NT2/D1 (cell line): ENCODE measurements at regions not wholly inside any gene's neighbourhood (a gene's known extent, or its start where the extent isn't known, plus 50 kb on each side); places are given as distances from the start of the nearest gene placed in this dataset.

Experiments
- DNase-seq: peaks from one replicate; pipeline ENCODE4 v3.0.0-alpha.2; 2011; ENCODE audit warnings: low read depth, low spot score
- H3K27me3 ChIP-seq: 2 replicates; pipeline ENCODE4 v1.6.0; 2011; ENCODE audit warnings: mild to moderate bottlenecking; ENCODE audit not compliant: insufficient read length, insufficient read depth
- H3K36me3 ChIP-seq: 2 replicates; pipeline ENCODE4 v1.6.1; 2011; ENCODE audit warnings: mild to moderate bottlenecking, low read length, mixed read lengths; ENCODE audit not compliant: insufficient read depth, insufficient read length
- H3K4me1 ChIP-seq: 2 replicates; pipeline ENCODE4 v1.5.1; 2011; ENCODE audit not compliant: insufficient read depth, insufficient read length
- H3K4me3 ChIP-seq: 2 replicates; pipeline ENCODE4 v1.5.1; 2011; ENCODE audit warnings: low read depth; ENCODE audit not compliant: insufficient read length
- H3K9ac ChIP-seq: 2 replicates; pipeline ENCODE4 v1.6.0; 2011; ENCODE audit warnings: low read depth; ENCODE audit not compliant: insufficient read length
- H3K9me3 ChIP-seq: 2 replicates; pipeline ENCODE4 v1.5.1; 2011; ENCODE audit warnings: mild to moderate bottlenecking, low read length; ENCODE audit not compliant: insufficient read depth
- SUZ12 ChIP-seq: IDR thresholded peaks from 2 replicates; pipeline ENCODE4 v1.6.1; 2011; ENCODE audit not compliant: insufficient read length, insufficient read depth; ENCODE audit errors: extremely low read depth
- YY1 ChIP-seq: IDR thresholded peaks from 2 replicates; pipeline ENCODE4 v1.6.1; 2011; ENCODE audit not compliant: insufficient read length, insufficient read depth
- ZNF274 ChIP-seq: IDR thresholded peaks from 2 replicates; pipeline ENCODE4 v1.6.1; 2011; ENCODE audit warnings: mild to moderate bottlenecking, low read depth, low read length

GRCh38 chr19:30096596-30097370 is 154.7 kb downstream of the URI1 start:
- Histone ChIP-seq H3K36me3 (no peaks in the 10 kb centered on the region), H3K27me3 (no peaks in the 10 kb centered on the region)
- TF ChIP-seq YY1: no peak
- no peak for TF ChIP-seq SUZ12
- TF ChIP-seq ZNF274: no peak

DNA sequence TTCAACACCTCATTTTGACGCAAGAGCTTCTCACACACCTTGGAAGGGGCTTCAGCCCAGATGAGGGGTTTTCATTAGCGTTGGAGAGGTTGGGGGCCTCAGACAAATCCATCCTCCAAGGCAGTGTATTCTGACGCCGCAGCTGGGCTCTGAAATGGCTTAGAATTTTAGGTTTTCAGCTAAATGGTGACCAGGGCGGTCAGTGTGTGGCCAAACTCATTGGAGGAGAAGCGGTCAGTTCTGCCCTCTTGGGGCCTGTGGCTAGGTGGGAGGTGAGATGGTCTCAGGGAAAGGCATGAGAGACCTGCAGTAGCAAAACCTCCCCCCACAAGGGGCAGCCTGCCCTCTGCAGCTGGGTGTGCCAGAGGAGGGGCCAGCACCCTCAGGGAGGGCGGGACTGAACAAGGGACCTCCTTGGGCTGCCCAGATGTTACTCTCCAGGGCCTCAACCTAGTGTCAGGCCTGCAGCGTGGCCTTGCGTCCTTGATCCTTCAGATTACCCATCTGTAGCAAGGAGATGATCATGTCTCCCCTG is 155.8 kb downstream of the URI1 start:
- H3K9ac ChIP-seq: no peak overlapping the region
- DNase-seq: no peak
- no peaks in the 10 kb centered on the region for H3K27me3 ChIP-seq
- H3K9me3 ChIP-seq: peaks cover 7% of the 10 kb centered on the region; the same call in 1 of the 2 replicates
- H3K4me1 ChIP-seq: no peaks in the 10 kb centered on the region
- no peak for TF ChIP-seq YY1
- H3K36me3 ChIP-seq: no peaks in the 10 kb centered on the region
- no peak overlapping the region for H3K4me3 ChIP-seq

More at GRCh38 chr19:30096596-30097370, 154.7 kb downstream of the URI1 start:
- Histone ChIP-seq H3K9ac (no peak overlapping the region), H3K4me1 (peaks cover 1% of the 10 kb centered on the region), H3K4me3 (no peak overlapping the region), H3K9me3 (peaks cover 7% of the 10 kb centered on the region; the same call in 1 of the 2 replicates)
- no peak for DNase-seq

- no peak overlapping the region for H3K9ac ChIP-seq
- DNase-seq: no peak
- no peak overlapping the region for H3K4me3 ChIP-seq
- no peaks in the 10 kb centered on the region for H3K4me1 ChIP-seq
- no peaks in the 10 kb centered on the region for H3K27me3 ChIP-seq
- peaks cover 7% of the 10 kb centered on the region; the same call in 1 of the 2 replicates for H3K9me3 ChIP-seq
- TF ChIP-seq YY1: no peak
- no peak for TF ChIP-seq ZNF274
- no peak for TF ChIP-seq SUZ12
- H3K36me3 ChIP-seq: no peaks in the 10 kb centered on the region
These were observed 160.2 kb downstream of the URI1 start for GRCh38 chr19:30102239-30102638.

GRCh38 chr19:30102666-30103065 is 160.6 kb downstream of the URI1 start:
- Histone ChIP-seq H3K9ac (no peak overlapping the region), H3K27me3 (no peaks in the 10 kb centered on the region), H3K4me1 (peaks cover 2% of the 10 kb centered on the region), H3K36me3 (no peaks in the 10 kb centered on the region), H3K9me3 (peaks cover 7% of the 10 kb centered on the region; the same call in 1 of the 2 replicates), H3K4me3 (no peak overlapping the region)
- TF ChIP-seq ZNF274: no peak
- no peak for TF ChIP-seq SUZ12
- TF ChIP-seq YY1: no peak
- DNase-seq: no peak

DNA sequence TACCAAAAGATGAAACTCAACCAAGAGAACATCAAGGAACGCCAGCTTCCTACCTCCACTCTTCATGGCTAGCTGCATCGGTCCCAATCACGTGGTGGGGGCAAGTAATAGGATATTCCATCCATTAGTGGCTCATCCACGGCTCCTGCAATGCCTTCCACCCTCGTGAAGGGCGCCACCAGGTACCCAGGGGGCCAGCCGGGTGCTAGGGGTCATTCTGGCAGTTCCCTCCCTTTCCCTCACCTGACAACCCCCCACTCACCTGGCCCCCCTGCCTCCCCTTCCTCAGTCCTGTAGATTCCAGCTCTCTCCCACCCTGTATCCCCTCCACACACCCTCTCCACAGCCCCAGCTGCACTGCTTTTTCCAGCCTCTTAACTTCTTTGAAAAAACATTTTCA is 161.9 kb downstream of the URI1 start:
- TF ChIP-seq SUZ12 (no peak), ZNF274 (no peak), YY1 (no peak)
- Histone ChIP-seq H3K36me3 (no peaks in the 10 kb centered on the region), H3K27me3 (no peaks in the 10 kb centered on the region), H3K4me3 (no peak overlapping the region), H3K4me1 (peaks cover 2% of the 10 kb centered on the region), H3K9me3 (peaks cover 7% of the 10 kb centered on the region; the same call in 1 of the 2 replicates), H3K9ac (no peak overlapping the region)
- DNase-seq: no peak

DNA sequence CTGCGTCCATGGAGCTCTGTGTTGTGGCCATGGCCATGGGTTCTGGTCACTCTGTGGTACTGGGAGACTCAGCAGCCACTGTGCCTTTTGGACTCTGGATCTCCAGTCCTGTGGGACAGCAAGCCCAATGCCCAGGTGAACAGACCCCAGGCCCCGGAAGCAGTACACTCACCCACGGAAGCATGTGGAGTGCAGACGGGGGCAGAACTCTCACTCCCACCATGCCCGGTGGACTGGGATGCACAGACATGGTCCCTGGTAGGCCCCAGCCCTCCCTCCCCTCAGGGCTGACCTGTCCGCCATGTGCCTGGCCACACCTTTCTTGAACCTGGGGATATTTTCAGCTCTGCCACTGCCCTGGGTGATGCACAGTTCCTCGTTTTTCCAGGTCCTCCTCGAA is 163.3 kb downstream of the URI1 start:
- no peak for TF ChIP-seq SUZ12
- TF ChIP-seq YY1: no peak
- no peak for TF ChIP-seq ZNF274
- Histone ChIP-seq H3K9ac (no peak overlapping the region), H3K9me3 (peaks cover 7% of the 10 kb centered on the region; the same call in 1 of the 2 replicates), H3K27me3 (no peaks in the 10 kb centered on the region), H3K36me3 (no peaks in the 10 kb centered on the region), H3K4me3 (no peak overlapping the region), H3K4me1 (peaks cover 2% of the 10 kb centered on the region)
- no peak for DNase-seq

GRCh38 chr19:30105727-30106126 is 163.7 kb downstream of the URI1 start:
- Histone ChIP-seq H3K9me3 (peaks cover 7% of the 10 kb centered on the region; the same call in 1 of the 2 replicates), H3K4me1 (peaks cover 2% of the 10 kb centered on the region), H3K4me3 (no peak overlapping the region), H3K9ac (no peak overlapping the region), H3K36me3 (no peaks in the 10 kb centered on the region), H3K27me3 (no peaks in the 10 kb centered on the region)
- no peak for DNase-seq
- TF ChIP-seq SUZ12: no peak
- no peak for TF ChIP-seq ZNF274
- no peak for TF ChIP-seq YY1
